Mesodermal cell (in vitro differentiated cells): ENCODE measurements at regions not wholly inside any gene's neighbourhood (a gene's known extent, or its start where the extent isn't known, plus 50 kb on each side); places are given as distances from the start of the nearest gene placed in this dataset.

Experiments used
- H3K27ac ChIP-seq: 2 replicates; pipeline ENCODE4 v1.7.0; 2013; ENCODE audit warnings: mild to moderate bottlenecking, low read depth, low read length, moderate library complexity; ENCODE audit not compliant: severe bottlenecking
- H3K36me3 ChIP-seq: 2 replicates; pipeline ENCODE4 v1.7.1; 2013; ENCODE audit warnings: mild to moderate bottlenecking, low read length, moderate library complexity; ENCODE audit not compliant: control insufficient read depth, insufficient read depth
- H3K4me1 ChIP-seq: one replicate; pipeline ENCODE4 v1.7.1; 2013; ENCODE audit warnings: mild to moderate bottlenecking, low read length; ENCODE audit not compliant: insufficient read depth, control insufficient read depth, poor library complexity, severe bottlenecking
- H3K4me3 ChIP-seq: 2 replicates; pipeline ENCODE4 v1.7.0; 2013; ENCODE audit warnings: low read length, control low read depth, mild to moderate bottlenecking; ENCODE audit not compliant: insufficient read depth, poor library complexity, severe bottlenecking; ENCODE audit errors: extremely low read depth
- H3K9me3 ChIP-seq: 2 replicates; pipeline ENCODE4 v1.7.1; 2013; ENCODE audit warnings: mild to moderate bottlenecking, low read length, moderate library complexity; ENCODE audit not compliant: control insufficient read depth
- WGBS, 2 experiments: methylation state at CpG; one replicate each; pipeline ENCODE4 v1.1.5; 2013; ENCODE audit warnings: missing lambda C conversion rate in 2 of 2; ENCODE audit not compliant: insufficient coverage in 2 of 2; 5-methylcytosine and 5-hydroxymethylcytosine counted together

GRCh38 chr5:22910523-22910922 lies 57.4 kb upstream of the CDH12 start:
- Histone ChIP-seq H3K4me3 (no peak overlapping the region), H3K27ac (no peak overlapping the region), H3K36me3 (no peaks in the 10 kb centered on the region), H3K4me1 (no peaks in the 10 kb centered on the region), H3K9me3 (no peaks in the 10 kb centered on the region)
- no CpG with 5 or more reads among the region's 1 CpG for WGBS, 2 experiments

GRCh38 chr5:22908586-22908985 lies 55.4 kb upstream of the CDH12 start:
- Histone ChIP-seq H3K36me3 (no peaks in the 10 kb centered on the region), H3K4me3 (no peak overlapping the region), H3K9me3 (no peaks in the 10 kb centered on the region), H3K4me1 (no peaks in the 10 kb centered on the region), H3K27ac (no peak overlapping the region)

- no peaks in the 10 kb centered on the region for H3K36me3 ChIP-seq
- WGBS, 2 experiments = no CpG with 5 or more reads among the region's 1 CpG
- no peaks in the 10 kb centered on the region for H3K4me1 ChIP-seq
- H3K4me3 ChIP-seq = no peak overlapping the region
- no peaks in the 10 kb centered on the region for H3K9me3 ChIP-seq
- no peak overlapping the region for H3K27ac ChIP-seq
Observed at GRCh38 chr5:22908129-22908528, 55.0 kb upstream of the CDH12 start.
